Natural killer cell (primary cell): ENCODE measurements at regions not wholly inside any gene's neighbourhood (a gene's known extent, or its start where the extent isn't known, plus 50 kb on each side); places are given as distances from the start of the nearest gene placed in this dataset.

ENCODE experiments used
- ATAC-seq, 3 donors: fragments of 150-1000 bp in 2 of 3; fragments of 200-7000 bp in 1 of 3; cut with Tn5 transposase; 1 replicate in 1 of 3; 2 replicates in 2 of 3; pipeline ENCODE4 v1.10.0; 2021; ENCODE audit warnings: mild to moderate bottlenecking in 2 of 3, moderate library complexity in 2 of 3
- DNase-seq, 2 donors: peaks; one replicate each; pipeline versions ENCODE4 v3.0.0 to v3.0.0-alpha.2; 2013 to 2021; ENCODE audit warnings: mixed read lengths in 1 of 2
- H3K27ac ChIP-seq: one replicate; pipeline ENCODE4 v1.5.1; 2013; ENCODE audit warnings: mild to moderate bottlenecking, low read length
- H3K27me3 ChIP-seq: one replicate; pipeline ENCODE4 v1.6.1; 2013; ENCODE audit warnings: low read length; ENCODE audit not compliant: control insufficient read depth, insufficient read depth
- H3K36me3 ChIP-seq: one replicate; pipeline ENCODE4 v1.6.1; 2013; ENCODE audit warnings: low read length; ENCODE audit not compliant: control insufficient read depth, insufficient read depth
- H3K4me1 ChIP-seq: one replicate; pipeline ENCODE4 v1.6.1; 2013; ENCODE audit warnings: low read length; ENCODE audit not compliant: control insufficient read depth, insufficient read depth
- H3K4me3 ChIP-seq: one replicate; pipeline ENCODE4 v1.5.1; 2013; ENCODE audit warnings: low read length
- H3K9me3 ChIP-seq: one replicate; pipeline ENCODE4 v1.6.1; 2013; ENCODE audit warnings: low read length; ENCODE audit not compliant: control insufficient read depth, insufficient read depth
- H3K27ac Mint-ChIP-seq, 2 donors: one replicate each; pipeline ENCODE4 v1.8.0; 2022; ENCODE audit warnings: mild to moderate bottlenecking in 2 of 2, mixed read lengths in 2 of 2, moderate library complexity in 1 of 2
- H3K27me3 Mint-ChIP-seq, 2 donors: one replicate each; pipeline ENCODE4 v1.8.0; 2022; ENCODE audit warnings: low read depth in 2 of 2, mixed read lengths in 2 of 2
- H3K36me3 Mint-ChIP-seq: one replicate; pipeline ENCODE4 v1.8.0; 2022; ENCODE audit warnings: mixed read lengths
- H3K4me1 Mint-ChIP-seq, 2 donors: one replicate each; pipeline ENCODE4 v1.8.0; 2022; ENCODE audit warnings: mixed read lengths in 2 of 2
- H3K4me3 Mint-ChIP-seq: one replicate; pipeline ENCODE4 v1.8.0; 2022; ENCODE audit warnings: mild to moderate bottlenecking, moderate library complexity, mixed read lengths
- H3K9me3 Mint-ChIP-seq, 2 donors: one replicate each; pipeline ENCODE4 v1.8.0; 2022; ENCODE audit warnings: mixed read lengths in 2 of 2
- CTCF ChIP-seq: fragments of 200-600 bp; IDR thresholded peaks from one replicate; pipeline ENCODE4 v1.8.0; 2022; ENCODE audit warnings: antibody characterized with exemption
- WGBS: methylation state at CpG from one replicate; pipeline ENCODE4 v1.1.7; 2013; ENCODE audit warnings: missing lambda C conversion rate; ENCODE audit not compliant: insufficient coverage; 5-methylcytosine and 5-hydroxymethylcytosine counted together
- intact Hi-C: fragments of 100-400 bp; cut with micrococcal nuclease; formaldehyde crosslinking; loops from one replicate; pipeline ENCODE4 v1.14.2; 2022

GRCh38 chr4:137702512-137702911, 170.2 kb upstream of the PCDH18 start:
- Histone ChIP-seq H3K36me3 (no peaks in the 10 kb centered on the region), H3K9me3 (peaks cover 3% of the 10 kb centered on the region), H3K27me3 (no peaks in the 10 kb centered on the region), H3K27ac (no peak overlapping the region), H3K4me1 (no peaks in the 10 kb centered on the region), H3K4me3 (no peak overlapping the region)
- H3K27me3 Mint-ChIP-seq: no peaks in the 10 kb centered on the region
- ATAC-seq (no peak), DNase-seq (no peak)
- H3K4me3 Mint-ChIP-seq: no peak overlapping the region
- H3K36me3 Mint-ChIP-seq: no peaks in the 10 kb centered on the region
- no peaks in the 10 kb centered on the region for H3K4me1 Mint-ChIP-seq
- no peak overlapping the region for H3K27ac Mint-ChIP-seq
- 44% methylated on average over 2 of the region's 2 CpGs for WGBS
- intact Hi-C loops: no loop called here
- H3K9me3 Mint-ChIP-seq: peaks cover 20% of the 10 kb centered on the region in 2 donors
- TF ChIP-seq CTCF: no peak

GRCh38 chr4:137701401-137701800, 169.1 kb upstream of the PCDH18 start:
- H3K27ac Mint-ChIP-seq: no peak overlapping the region
- H3K9me3 Mint-ChIP-seq: peaks cover 20 to 21% of the 10 kb centered on the region in 2 donors
- Histone ChIP-seq H3K4me3 (no peak overlapping the region), H3K27ac (no peak overlapping the region), H3K4me1 (no peaks in the 10 kb centered on the region), H3K9me3 (peaks cover 3% of the 10 kb centered on the region), H3K36me3 (no peaks in the 10 kb centered on the region), H3K27me3 (no peaks in the 10 kb centered on the region)
- no peak for DNase-seq
- WGBS: 92% methylated on average over 1 of the region's 1 CpG
- ATAC-seq: no peak
- H3K4me3 Mint-ChIP-seq: no peak overlapping the region
- H3K27me3 Mint-ChIP-seq: no peaks in the 10 kb centered on the region
- intact Hi-C loops: no loop called here
- no peaks in the 10 kb centered on the region for H3K4me1 Mint-ChIP-seq
- no peaks in the 10 kb centered on the region for H3K36me3 Mint-ChIP-seq
- no peak for TF ChIP-seq CTCF

- WGBS: 91% methylated on average over 3 of the region's 4 CpGs
- no peaks in the 10 kb centered on the region for H3K36me3 Mint-ChIP-seq
These were observed 168.5 kb upstream of the PCDH18 start for GRCh38 chr4:137700751-137701150.

More at GRCh38 chr4:137700751-137701150, 168.5 kb upstream of the PCDH18 start:
- ATAC-seq (no peak), DNase-seq (no peak)
- no peak overlapping the region for H3K4me3 ChIP-seq
- intact Hi-C loops: no loop called here
- no peak overlapping the region for H3K27ac ChIP-seq
- Mint-ChIP-seq H3K27ac (no peak overlapping the region), H3K4me3 (no peak overlapping the region), H3K4me1 (no peaks in the 10 kb centered on the region), H3K9me3 (peaks cover 17 to 18% of the 10 kb centered on the region in 2 donors), H3K27me3 (no peaks in the 10 kb centered on the region)
- H3K9me3 ChIP-seq: peaks cover 3% of the 10 kb centered on the region
- H3K4me1 ChIP-seq: no peaks in the 10 kb centered on the region
- no peak for TF ChIP-seq CTCF
- H3K27me3 ChIP-seq: no peaks in the 10 kb centered on the region
- H3K36me3 ChIP-seq: no peaks in the 10 kb centered on the region
